ENCODE measurements at regions not wholly inside any gene's neighbourhood (a gene's known extent, or its start where the extent isn't known, plus 50 kb on each side); places are given as distances from the start of the nearest gene placed in this dataset.

- TF ChIP-seq, protein P1, sequence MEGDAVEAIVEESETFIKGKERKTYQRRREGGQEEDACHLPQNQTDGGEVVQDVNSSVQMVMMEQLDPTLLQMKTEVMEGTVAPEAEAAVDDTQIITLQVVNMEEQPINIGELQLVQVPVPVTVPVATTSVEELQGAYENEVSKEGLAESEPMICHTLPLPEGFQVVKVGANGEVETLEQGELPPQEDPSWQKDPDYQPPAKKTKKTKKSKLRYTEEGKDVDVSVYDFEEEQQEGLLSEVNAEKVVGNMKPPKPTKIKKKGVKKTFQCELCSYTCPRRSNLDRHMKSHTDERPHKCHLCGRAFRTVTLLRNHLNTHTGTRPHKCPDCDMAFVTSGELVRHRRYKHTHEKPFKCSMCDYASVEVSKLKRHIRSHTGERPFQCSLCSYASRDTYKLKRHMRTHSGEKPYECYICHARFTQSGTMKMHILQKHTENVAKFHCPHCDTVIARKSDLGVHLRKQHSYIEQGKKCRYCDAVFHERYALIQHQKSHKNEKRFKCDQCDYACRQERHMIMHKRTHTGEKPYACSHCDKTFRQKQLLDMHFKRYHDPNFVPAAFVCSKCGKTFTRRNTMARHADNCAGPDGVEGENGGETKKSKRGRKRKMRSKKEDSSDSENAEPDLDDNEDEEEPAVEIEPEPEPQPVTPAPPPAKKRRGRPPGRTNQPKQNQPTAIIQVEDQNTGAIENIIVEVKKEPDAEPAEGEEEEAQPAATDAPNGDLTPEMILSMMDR (IDR thresholded peaks at IDR 0.05): no peak
- TF ChIP-seq POLR2A (IDR thresholded peaks at IDR 0.05): no peak
Observed at GRCh38 chr1:164504749-164505148, 54.2 kb upstream of the PBX1 start.

Data from testis (tissue), 2 donors.